HEK293 (cell line): ENCODE measurements at regions not wholly inside any gene's neighbourhood (a gene's known extent, or its start where the extent isn't known, plus 50 kb on each side); places are given as distances from the start of the nearest gene placed in this dataset.

Experiments
- CTCF ChIP-seq: fragments of 450-650 bp; formaldehyde crosslinking; IDR thresholded peaks from 2 replicates; pipeline ENCODE4 v1.5.1; 2016; ENCODE audit warnings: missing biosample characterization, missing genetic modification characterization
- GLIS2 ChIP-seq: fragments of 450-650 bp; formaldehyde crosslinking; IDR thresholded peaks from 2 replicates; pipeline ENCODE4 v1.5.1; 2016; ENCODE audit warnings: missing biosample characterization, missing genetic modification characterization
- ZNF24 ChIP-seq: fragments of 450-650 bp; formaldehyde crosslinking; IDR thresholded peaks from 2 replicates; pipeline ENCODE4 v1.5.1; 2016; ENCODE audit warnings: missing biosample characterization, missing genetic modification characterization

DNA sequence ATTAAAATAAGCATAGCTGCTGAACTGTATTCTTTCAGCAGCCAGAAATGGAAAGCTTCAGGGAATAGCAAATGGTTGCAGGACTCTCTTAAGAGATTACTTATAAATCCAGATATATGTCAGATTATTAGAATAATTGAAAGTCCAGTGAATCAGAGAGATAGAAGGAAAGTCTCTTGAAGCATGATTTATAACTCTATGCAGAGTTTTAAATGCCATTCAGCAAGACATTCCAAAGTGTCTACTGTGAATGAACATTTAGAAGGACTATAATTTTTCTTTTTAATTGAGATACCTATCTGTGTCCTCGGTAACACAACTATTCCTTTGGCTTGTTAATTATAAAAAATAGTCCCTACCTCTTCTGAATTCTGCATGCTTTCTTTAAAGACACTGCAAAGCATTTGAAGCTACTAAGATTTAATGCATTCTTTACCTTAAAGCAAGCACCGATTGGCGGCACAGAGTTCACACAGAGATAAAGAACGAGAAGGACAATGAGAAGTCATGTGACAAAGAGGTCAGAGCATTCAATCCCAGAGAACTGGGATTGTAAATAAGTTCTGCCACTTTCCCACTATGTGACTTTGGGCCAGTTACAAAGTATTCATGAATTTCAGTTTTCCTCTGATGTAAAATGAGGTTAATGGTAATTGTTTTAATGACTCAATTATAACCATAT lies 371.0 kb upstream of the ATP2B1 start:
- TF ChIP-seq ZNF24 (no peak), CTCF (tag by site-specific recombination) (no peak), GLIS2 (tag by site-specific recombination) (no peak)
